Esophagus muscularis mucosa (tissue), 4 donors: ENCODE measurements at regions not wholly inside any gene's neighbourhood (a gene's known extent, or its start where the extent isn't known, plus 50 kb on each side); places are given as distances from the start of the nearest gene placed in this dataset.

ENCODE experiments used
- EP300 ChIP-seq: sonication (generic); formaldehyde crosslinking; IDR thresholded peaks from one replicate; pipeline ENCODE4 v1.6.1; 2017; ENCODE audit warnings: antibody characterized with exemption
- POLR2A ChIP-seq: fragments of 450-650 bp; IDR thresholded peaks from one replicate; pipeline ENCODE4 v1.6.1; 2017; ENCODE audit warnings: antibody characterized with exemption, moderate library complexity, mild to moderate bottlenecking, low read depth
- POLR2AphosphoS5 ChIP-seq, 2 donors: sonication (generic); formaldehyde crosslinking; IDR thresholded peaks; one replicate each; pipeline ENCODE4 v1.6.1; 2017; ENCODE audit warnings: antibody characterized with exemption in 2 of 2
- TF ChIP-seq, protein P1 (sequence below), 3 experiments: fragments of 200-600 bp in 2 of 3; fragments of 450-650 bp in 1 of 3; sonication (generic) in 2 of 3; IDR thresholded peaks; one replicate each; pipeline ENCODE4 v1.5.1; 2017 to 2019; ENCODE audit warnings: antibody characterized with exemption in 3 of 3, mild to moderate bottlenecking in 2 of 3, moderate library complexity in 1 of 3

DNA sequence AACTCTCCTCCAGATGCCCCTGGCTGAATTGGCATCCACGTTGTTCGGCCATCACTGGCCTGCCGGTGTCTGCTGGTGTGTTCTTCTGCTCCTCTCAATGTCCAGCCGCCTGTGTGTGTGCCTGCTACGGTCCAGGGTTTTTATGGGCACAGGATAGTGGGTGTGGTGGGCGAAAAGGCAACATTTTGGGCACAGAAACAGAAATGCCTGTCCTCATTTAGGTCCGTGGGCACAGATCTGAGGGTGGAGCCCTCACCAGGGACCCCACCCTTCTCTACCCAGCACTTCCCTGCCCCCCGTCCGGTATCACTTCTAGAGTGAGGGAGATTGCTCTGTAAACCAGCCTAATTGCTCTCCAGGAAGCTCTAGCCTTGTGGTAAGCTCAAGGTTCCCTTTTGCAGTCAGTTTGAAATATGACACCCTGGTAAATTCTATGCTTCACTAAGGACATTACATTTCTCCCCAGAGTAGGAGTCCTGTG is 410.1 kb downstream of the MAT2B start:
- TF ChIP-seq POLR2A, result no peak
- TF ChIP-seq, protein P1, sequence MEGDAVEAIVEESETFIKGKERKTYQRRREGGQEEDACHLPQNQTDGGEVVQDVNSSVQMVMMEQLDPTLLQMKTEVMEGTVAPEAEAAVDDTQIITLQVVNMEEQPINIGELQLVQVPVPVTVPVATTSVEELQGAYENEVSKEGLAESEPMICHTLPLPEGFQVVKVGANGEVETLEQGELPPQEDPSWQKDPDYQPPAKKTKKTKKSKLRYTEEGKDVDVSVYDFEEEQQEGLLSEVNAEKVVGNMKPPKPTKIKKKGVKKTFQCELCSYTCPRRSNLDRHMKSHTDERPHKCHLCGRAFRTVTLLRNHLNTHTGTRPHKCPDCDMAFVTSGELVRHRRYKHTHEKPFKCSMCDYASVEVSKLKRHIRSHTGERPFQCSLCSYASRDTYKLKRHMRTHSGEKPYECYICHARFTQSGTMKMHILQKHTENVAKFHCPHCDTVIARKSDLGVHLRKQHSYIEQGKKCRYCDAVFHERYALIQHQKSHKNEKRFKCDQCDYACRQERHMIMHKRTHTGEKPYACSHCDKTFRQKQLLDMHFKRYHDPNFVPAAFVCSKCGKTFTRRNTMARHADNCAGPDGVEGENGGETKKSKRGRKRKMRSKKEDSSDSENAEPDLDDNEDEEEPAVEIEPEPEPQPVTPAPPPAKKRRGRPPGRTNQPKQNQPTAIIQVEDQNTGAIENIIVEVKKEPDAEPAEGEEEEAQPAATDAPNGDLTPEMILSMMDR (IDR thresholded peaks at IDR 0.05), result no peak
- no peak for TF ChIP-seq EP300
- no peak for TF ChIP-seq POLR2AphosphoS5 (IDR thresholded peaks at IDR 0.05)
